Activated CD8-positive, alpha-beta memory T cell treated with anti-CD3 and anti-CD28 coated beads, Interleukin-2, amount 10 ng/mL, durations not matched to agents 7 days and 5 days (primary cell): ENCODE measurements at regions not wholly inside any gene's neighbourhood (a gene's known extent, or its start where the extent isn't known, plus 50 kb on each side); places are given as distances from the start of the nearest gene placed in this dataset.

Experiments
- ATAC-seq: fragments of 150-1000 bp; cut with Tn5 transposase; one replicate; pipeline ENCODE4 v1.10.0; 2021; ENCODE audit warnings: moderate library complexity
- CTCF ChIA-PET: fragments of 350-600 bp; sonication (Branson Sonifier 250); formaldehyde crosslinking; loops from one replicate; lab custom pipeline; 2021; ENCODE audit warnings: antibody characterized with exemption; lab: Charles Lee
- DNase-seq: peaks from one replicate; pipeline ENCODE4 v3.0.0-alpha.2; 2020
- H3K27ac Mint-ChIP-seq: one replicate; pipeline ENCODE4 v1.8.0; 2021; ENCODE audit warnings: mild to moderate bottlenecking, mixed read lengths
- H3K27me3 Mint-ChIP-seq: one replicate; pipeline ENCODE4 v1.8.0; 2021; ENCODE audit warnings: mixed read lengths
- H3K36me3 Mint-ChIP-seq: one replicate; pipeline ENCODE4 v1.8.0; 2021; ENCODE audit warnings: mild to moderate bottlenecking, mixed read lengths
- H3K4me1 Mint-ChIP-seq: one replicate; pipeline ENCODE4 v1.8.0; 2021; ENCODE audit warnings: mixed read lengths
- H3K4me3 Mint-ChIP-seq: one replicate; pipeline ENCODE4 v1.8.0; 2021; ENCODE audit warnings: mild to moderate bottlenecking, moderate library complexity, mixed read lengths
- H3K9me3 Mint-ChIP-seq: one replicate; pipeline ENCODE4 v1.8.0; 2022; ENCODE audit warnings: low read depth, mixed read lengths

GRCh38 chr12:21993438-21993981 is 52.3 kb upstream of the ABCC9 start:
- DNase-seq (no peak), ATAC-seq (no peak)
- no peaks in the 10 kb centered on the region for H3K9me3 Mint-ChIP-seq
- no peak overlapping the region for H3K4me3 Mint-ChIP-seq
- H3K27ac Mint-ChIP-seq = no peak overlapping the region
- peaks cover 5% of the 10 kb centered on the region for H3K27me3 Mint-ChIP-seq
- CTCF ChIA-PET = interaction anchor here (0.9 kb wide), 1 partner anchor 15 kb away, joined by 3 read pairs; no protein-coding TSS in a partner anchor
- H3K36me3 Mint-ChIP-seq = peaks cover 2% of the 10 kb centered on the region
- peaks cover 9% of the 10 kb centered on the region for H3K4me1 Mint-ChIP-seq

- no peak overlapping the region for H3K27ac Mint-ChIP-seq
- peaks cover 6% of the 10 kb centered on the region for H3K27me3 Mint-ChIP-seq
- peaks cover 9% of the 10 kb centered on the region for H3K4me1 Mint-ChIP-seq
- ATAC-seq (peak; percentile 16), DNase-seq (no peak)
- H3K9me3 Mint-ChIP-seq = no peaks in the 10 kb centered on the region
- H3K4me3 Mint-ChIP-seq = no peak overlapping the region
- H3K36me3 Mint-ChIP-seq = peaks cover 2% of the 10 kb centered on the region
- CTCF ChIA-PET = no interaction called here
Observed at GRCh38 chr12:21992823-21993222, 51.6 kb upstream of the ABCC9 start.

- Mint-ChIP-seq H3K36me3 (peaks cover 2% of the 10 kb centered on the region), H3K4me3 (no peak overlapping the region), H3K4me1 (peaks cover 9% of the 10 kb centered on the region), H3K27ac (no peak overlapping the region), H3K9me3 (no peaks in the 10 kb centered on the region), H3K27me3 (peaks cover 11% of the 10 kb centered on the region)
- CTCF ChIA-PET = no interaction called here
- DNase-seq (no peak), ATAC-seq (no peak)
Observed at GRCh38 chr12:21991526-21991925, 50.3 kb upstream of the ABCC9 start.
